IMR-90 (cell line): ENCODE measurements at regions not wholly inside any gene's neighbourhood (a gene's known extent, or its start where the extent isn't known, plus 50 kb on each side); places are given as distances from the start of the nearest gene placed in this dataset.

Experiments
- ATAC-seq: fragments of 200-7000 bp; cut with Tn5 transposase; 2 replicates; pipeline ENCODE4 v1.9.1; 2020; ENCODE audit warnings: low read depth, mild to moderate bottlenecking, moderate library complexity
- BruUV-seq: library from RNA; stranded (reverse); fragments of 400-500 nt; replicated peaks from 2 replicates; lab custom pipeline; 2021; lab: Mats Ljungman, UMichigan
- CTCF ChIA-PET: fragments of 300-600 bp; formaldehyde crosslinking; extraction: SDS; loops from one replicate; lab custom pipeline; 2021; ENCODE audit warnings: antibody characterized with exemption; lab: Yijun Ruan, JAX
- POLR2A ChIA-PET: fragments of 300-600 bp; sonication (Branson Sonifier 250); formaldehyde crosslinking; loops from one replicate; lab custom pipeline; 2022; ENCODE audit warnings: antibody characterized with exemption; ENCODE audit not compliant: unreplicated experiment; lab: Charles Lee
- DNase-seq: peaks from one replicate; pipeline ENCODE4 v3.0.0; 2013
- H2AFZ ChIP-seq: replicated peaks from 2 replicates; pipeline ENCODE3; 2013; ENCODE audit warnings: low read length, mild to moderate bottlenecking; ENCODE audit not compliant: poor library complexity
- H2AK5ac ChIP-seq: 2 replicates; pipeline ENCODE4 v1.6.1; 2013; ENCODE audit warnings: low read depth, low read length, inconsistent platforms
- H2AK9ac ChIP-seq: replicated peaks from 2 replicates; pipeline ENCODE3; 2013; ENCODE audit warnings: mild to moderate bottlenecking, low read depth, low read length, moderate library complexity; ENCODE audit not compliant: poor library complexity
- H2BK120ac ChIP-seq: 2 replicates; pipeline ENCODE4 v1.6.1; 2013; ENCODE audit warnings: low read depth, low read length, inconsistent platforms
- H2BK15ac ChIP-seq: 3 replicates; pipeline ENCODE4 v1.6.1; 2013; ENCODE audit warnings: low read depth, low read length, inconsistent platforms
- H2BK20ac ChIP-seq: 2 replicates; pipeline ENCODE4 v1.6.1; 2013; ENCODE audit warnings: low read depth, mild to moderate bottlenecking, inconsistent platforms, low read length, moderate library complexity
- H2BK5ac ChIP-seq: 2 replicates; pipeline ENCODE4 v1.6.1; 2013; ENCODE audit warnings: mild to moderate bottlenecking, low read depth, low read length, inconsistent platforms; ENCODE audit not compliant: poor library complexity, severe bottlenecking
- H3K14ac ChIP-seq: replicated peaks from 2 replicates; pipeline ENCODE4 v1.6.1; 2013; ENCODE audit warnings: low read depth, low read length, inconsistent platforms
- H3K18ac ChIP-seq: 2 replicates; pipeline ENCODE4 v1.6.1; 2013; ENCODE audit warnings: low read depth, low read length, control low read depth
- H3K23ac ChIP-seq: 2 replicates; pipeline ENCODE4 v1.6.1; 2013; ENCODE audit warnings: low read depth, low read length, inconsistent platforms
- H3K27ac ChIP-seq: 2 replicates; pipeline ENCODE4 v1.5.1; 2013; ENCODE audit warnings: mild to moderate bottlenecking, control low read depth, low read length; ENCODE audit not compliant: insufficient read depth
- H3K27me3 ChIP-seq: 2 replicates; pipeline ENCODE4 v1.6.1; 2013; ENCODE audit warnings: low read length; ENCODE audit not compliant: control insufficient read depth, insufficient read depth
- H3K36me3 ChIP-seq: 2 replicates; pipeline ENCODE4 v1.6.1; 2013; ENCODE audit warnings: low read length, mixed read lengths; ENCODE audit not compliant: control insufficient read depth, insufficient read depth
- H3K4ac ChIP-seq: 2 replicates; pipeline ENCODE4 v1.6.1; 2013; ENCODE audit warnings: low read depth, low read length, inconsistent platforms
- H3K4me1 ChIP-seq: 2 replicates; pipeline ENCODE4 v1.6.1; 2013; ENCODE audit warnings: low read length, mixed read lengths; ENCODE audit not compliant: control insufficient read depth, insufficient read depth
- H3K4me2 ChIP-seq: 2 replicates; pipeline ENCODE4 v1.6.1; 2013; ENCODE audit warnings: low read depth, mild to moderate bottlenecking, control low read depth, low read length, moderate library complexity
- H3K4me3 ChIP-seq: 2 replicates; pipeline ENCODE4 v1.5.1; 2013; ENCODE audit warnings: low read depth, mild to moderate bottlenecking, control low read depth, low read length, moderate library complexity; ENCODE audit not compliant: insufficient read depth
- H3K56ac ChIP-seq: 2 replicates; pipeline ENCODE4 v1.6.1; 2013; ENCODE audit warnings: low read length, inconsistent platforms; ENCODE audit not compliant: insufficient read depth; ENCODE audit errors: extremely low read depth
- H3K79me1 ChIP-seq, 2 experiments: 2 replicates each; pipeline ENCODE4 v1.6.1; 2013; ENCODE audit warnings: low read length in 2 of 2, inconsistent platforms in 1 of 2, low read depth in 1 of 2
- H3K9ac ChIP-seq: 2 replicates; pipeline ENCODE4 v1.6.1; 2013; ENCODE audit warnings: low read depth, low read length, control low read depth
- H3K9me1 ChIP-seq: 2 replicates; pipeline ENCODE4 v1.6.1; 2013; ENCODE audit warnings: low read length, inconsistent platforms; ENCODE audit not compliant: insufficient read depth
- H3K9me3 ChIP-seq: 2 replicates; pipeline ENCODE4 v1.6.1; 2013; ENCODE audit warnings: low read length; ENCODE audit not compliant: control insufficient read depth, insufficient read depth
- H4K20me1 ChIP-seq: 2 replicates; pipeline ENCODE4 v1.6.1; 2013; ENCODE audit warnings: low read length, inconsistent platforms; ENCODE audit not compliant: insufficient read depth
- H4K5ac ChIP-seq: 2 replicates; pipeline ENCODE4 v1.6.1; 2013; ENCODE audit warnings: mild to moderate bottlenecking, low read depth, low read length, control low read depth
- H4K8ac ChIP-seq, 2 experiments: 2 replicates each; pipeline ENCODE4 v1.6.1; 2013; ENCODE audit warnings: low read depth in 2 of 2, low read length in 2 of 2, control low read depth in 1 of 2, inconsistent platforms in 1 of 2
- H4K91ac ChIP-seq: 2 replicates; pipeline ENCODE4 v1.6.1; 2013; ENCODE audit warnings: low read depth, low read length, inconsistent platforms; ENCODE audit not compliant: insufficient read depth
- BHLHE40 ChIP-seq: fragments of 150-350 bp; IDR thresholded peaks from 2 replicates; pipeline ENCODE4 v1.6.1; 2016; ENCODE audit warnings: mild to moderate bottlenecking, low read depth, low read length
- CEBPB ChIP-seq: IDR thresholded peaks from 2 replicates; pipeline ENCODE4 v1.6.1; 2012; ENCODE audit warnings: low read depth, low read length, improper control_type of control experiment
- CHD1 ChIP-seq: IDR thresholded peaks from 2 replicates; pipeline ENCODE4 v1.6.1; 2012; ENCODE audit warnings: low read depth, low read length, improper control_type of control experiment
- CTCF ChIP-seq: conservative IDR thresholded peaks from 2 replicates; pipeline ENCODE4 v1.5.1; 2012; ENCODE audit warnings: mild to moderate bottlenecking, low read depth, low read length, improper control_type of control experiment
- ELK1 ChIP-seq: fragments of 150-350 bp; IDR thresholded peaks from 2 replicates; pipeline ENCODE4 v1.6.1; 2016; ENCODE audit warnings: low read depth, mild to moderate bottlenecking, low read length, moderate library complexity, borderline replicate concordance
- FOS ChIP-seq: fragments of 150-350 bp; IDR thresholded peaks from 2 replicates; pipeline ENCODE4 v1.6.1; 2016; ENCODE audit warnings: low read depth, low read length
- MAFK ChIP-seq: IDR thresholded peaks from 2 replicates; pipeline ENCODE4 v1.6.1; 2012; ENCODE audit warnings: low read depth, low read length, improper control_type of control experiment
- MAZ ChIP-seq: IDR thresholded peaks from 2 replicates; pipeline ENCODE4 v1.6.1; 2012; ENCODE audit warnings: low read depth, mild to moderate bottlenecking, low read length, improper control_type of control experiment, moderate library complexity, borderline replicate concordance
- MXI1 ChIP-seq: IDR thresholded peaks from 2 replicates; pipeline ENCODE4 v1.6.1; 2012; ENCODE audit warnings: low read depth, mild to moderate bottlenecking, low read length, moderate library complexity, borderline replicate concordance
- NFE2L2 ChIP-seq: fragments of 150-350 bp; IDR thresholded peaks from 2 replicates; pipeline ENCODE4 v1.6.1; 2016; ENCODE audit warnings: low read depth, mild to moderate bottlenecking, low read length
- POLR2A ChIP-seq: IDR thresholded peaks from 2 replicates; pipeline ENCODE4 v1.6.1; 2012; ENCODE audit warnings: mild to moderate bottlenecking, low read depth, low read length
- RAD21 ChIP-seq: IDR thresholded peaks from 2 replicates; pipeline ENCODE4 v1.6.1; 2012; ENCODE audit warnings: low read length, improper control_type of control experiment
- RCOR1 ChIP-seq: IDR thresholded peaks from 2 replicates; pipeline ENCODE4 v1.6.1; 2012; ENCODE audit warnings: mild to moderate bottlenecking, low read length, improper control_type of control experiment; ENCODE audit not compliant: insufficient replicate concordance
- RFX5 ChIP-seq: IDR thresholded peaks from 2 replicates; pipeline ENCODE4 v1.8.0; 2012; ENCODE audit warnings: low read depth, mild to moderate bottlenecking, low read length, moderate library complexity
- SMC3 ChIP-seq: fragments of 150-350 bp; IDR thresholded peaks from 2 replicates; pipeline ENCODE4 v1.6.1; 2016; ENCODE audit warnings: low read depth, mild to moderate bottlenecking, antibody characterized with exemption, low read length, moderate library complexity
- dilution Hi-C: fragments of 300-500 bp; cut with HindIII; formaldehyde crosslinking; loops from one replicate; pipeline ENCODE4 v1.14.3; 2018; ENCODE audit warnings: low sequenced_read_pairs; ENCODE audit not compliant: unreplicated experiment
- in situ Hi-C: fragments of 300-500 bp; cut with MboI; formaldehyde crosslinking; loops from 3 replicates; pipeline ENCODE4 v1.14.3; 2019; ENCODE audit warnings: low sequenced_read_pairs, inconsistent platforms, mixed read lengths
- intact Hi-C: fragments of 100-400 bp; cut with micrococcal nuclease; formaldehyde crosslinking; loops from 2 replicates; pipeline ENCODE4 v1.10.0; 2022
- TF ChIP-seq, protein P1 (sequence below): fragments of 150-350 bp; IDR thresholded peaks from 2 replicates; pipeline ENCODE4 v1.6.1; 2017; ENCODE audit warnings: mild to moderate bottlenecking, antibody characterized with exemption, low read length, low read depth

DNA sequence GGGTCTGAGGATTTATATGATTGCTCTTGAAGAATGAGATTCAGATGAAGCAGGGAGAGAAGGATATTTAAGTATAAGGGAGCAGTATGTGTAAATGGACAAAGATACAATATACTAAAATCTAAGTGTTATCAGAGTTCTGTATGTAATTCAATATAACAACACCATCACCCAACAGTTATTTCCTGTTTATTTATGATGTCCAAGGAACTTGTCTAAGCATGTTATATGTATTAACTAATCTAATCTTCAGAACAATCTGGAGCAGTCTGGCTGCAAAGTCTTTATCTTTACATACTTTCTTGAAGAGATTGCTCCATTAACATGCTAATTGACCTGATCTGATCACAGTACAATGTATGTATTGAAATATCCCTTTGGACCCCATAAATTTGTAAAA lies 203.8 kb upstream of the WDFY3 start:
- H3K4me3 ChIP-seq: no peak overlapping the region
- in situ Hi-C loops: no loop called here
- no peak overlapping the region for H2AK9ac ChIP-seq
- TF ChIP-seq CHD1 (no peak), CTCF (no peak), RFX5 (no peak), ELK1 (no peak), MAFK (no peak), RAD21 (no peak), MAZ (no peak), MXI1 (no peak), BHLHE40 (no peak), NFE2L2 (no peak), FOS (no peak), CEBPB (no peak), SMC3 (no peak), RCOR1 (no peak), POLR2A (no peak)
- TF ChIP-seq, protein P1, sequence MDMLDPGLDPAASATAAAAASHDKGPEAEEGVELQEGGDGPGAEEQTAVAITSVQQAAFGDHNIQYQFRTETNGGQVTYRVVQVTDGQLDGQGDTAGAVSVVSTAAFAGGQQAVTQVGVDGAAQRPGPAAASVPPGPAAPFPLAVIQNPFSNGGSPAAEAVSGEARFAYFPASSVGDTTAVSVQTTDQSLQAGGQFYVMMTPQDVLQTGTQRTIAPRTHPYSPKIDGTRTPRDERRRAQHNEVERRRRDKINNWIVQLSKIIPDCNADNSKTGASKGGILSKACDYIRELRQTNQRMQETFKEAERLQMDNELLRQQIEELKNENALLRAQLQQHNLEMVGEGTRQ: no peak
- H2BK15ac ChIP-seq: no peak overlapping the region
- H3K23ac ChIP-seq: no peak overlapping the region
- H4K91ac ChIP-seq: no peak overlapping the region
- H3K14ac ChIP-seq: no peak overlapping the region
- no TSS peak for BruUV-seq
- H3K27me3 ChIP-seq: no peaks in the 10 kb centered on the region
- DNase-seq: no peak
- H3K9ac ChIP-seq: no peak overlapping the region
- dilution Hi-C loops: no loop called here
- no peaks in the 10 kb centered on the region for H3K4me1 ChIP-seq
- no peak overlapping the region for H2BK120ac ChIP-seq
- no peak overlapping the region for H3K18ac ChIP-seq
- H3K9me3 ChIP-seq: no peaks in the 10 kb centered on the region; the same call in 1 of the 2 replicates
- intact Hi-C loops: no loop called here
- H2BK20ac ChIP-seq: no peak overlapping the region
- no peak overlapping the region for H4K8ac ChIP-seq
- no peak overlapping the region for H4K5ac ChIP-seq
- no peaks in the 10 kb centered on the region for H3K79me1 ChIP-seq
- H3K27ac ChIP-seq: no peak overlapping the region
- ChIA-PET POLR2A (no interaction called here), CTCF (no interaction called here)
- no peaks in the 10 kb centered on the region for H4K20me1 ChIP-seq
- no peak overlapping the region for H2BK5ac ChIP-seq
- no peak overlapping the region for H3K4ac ChIP-seq
- no peak for ATAC-seq
- no peak overlapping the region for H3K4me2 ChIP-seq
- no peak overlapping the region for H2AFZ ChIP-seq
- no peaks in the 10 kb centered on the region for H3K9me1 ChIP-seq
- H3K36me3 ChIP-seq: no peaks in the 10 kb centered on the region
- no peak overlapping the region for H2AK5ac ChIP-seq
- no peak overlapping the region for H3K56ac ChIP-seq
